GM19043 (cell line): ENCODE measurements at regions not wholly inside any gene's neighbourhood (a gene's known extent, or its start where the extent isn't known, plus 50 kb on each side); places are given as distances from the start of the nearest gene placed in this dataset.
A peak's percentile ranks its signal among the peaks of the same experiment; 100 is the strongest.
"Not testable (repeated sequence)": the region's sequence is repeated elsewhere in the genome, so short reads cannot be mapped to it uniquely, and the experiment has no call there.

Experiments
- ATAC-seq: cut with Tn5 transposase; IDR thresholded peaks from one replicate; pipeline ENCODE4 v1.9.1; 2021; ENCODE audit warnings: low read depth; ENCODE audit not compliant: unreplicated experiment

DNA sequence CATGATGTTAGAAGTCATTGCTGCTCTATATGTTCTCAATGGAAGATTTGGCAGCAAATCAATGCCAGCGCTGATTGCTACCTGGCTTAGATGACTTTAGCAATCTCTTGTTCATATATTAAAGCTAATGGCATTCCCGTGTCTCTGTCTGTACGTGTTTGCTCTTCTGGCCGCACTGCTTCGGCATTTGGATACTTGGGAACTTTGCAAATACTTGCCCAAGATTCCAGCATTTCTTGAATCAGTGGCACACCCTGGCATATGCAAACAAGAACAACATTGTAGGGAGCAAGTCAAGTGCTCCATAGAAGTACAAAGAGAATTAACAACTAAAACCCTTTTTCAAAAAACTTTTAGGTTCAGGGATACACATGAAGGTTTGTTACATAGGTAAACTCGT is 128.9 kb upstream of the TMEM164 start:
- no peak for ATAC-seq

GRCh38 chrX:109874548-109874947 is 128.4 kb upstream of the TMEM164 start:
- ATAC-seq: no peak

DNA sequence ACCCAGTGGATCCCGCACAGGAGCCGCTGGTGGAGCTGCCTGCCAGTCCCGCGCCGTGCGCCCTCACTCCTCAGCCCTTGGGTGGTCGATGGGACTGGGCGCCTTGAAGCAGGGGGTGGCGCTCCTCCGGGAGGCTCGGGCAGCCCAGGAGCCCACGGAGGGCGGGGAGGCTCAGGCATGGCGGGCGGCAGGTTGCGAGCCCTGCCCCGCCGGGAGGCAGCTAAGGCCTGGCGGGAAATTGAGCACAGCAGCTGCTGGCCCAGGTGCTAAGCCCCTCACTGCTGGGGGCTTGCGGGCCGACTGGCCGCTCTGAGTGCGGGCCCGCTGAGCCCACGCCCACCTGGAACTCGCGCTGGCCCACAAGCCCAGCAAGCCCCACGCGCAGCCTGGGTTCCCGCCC is 127.1 kb upstream of the TMEM164 start:
- ATAC-seq: no peak

- ATAC-seq: no peak
Observed at GRCh38 chrX:109878236-109878635, 124.7 kb upstream of the TMEM164 start.

- ATAC-seq: no peak
Observed at GRCh38 chrX:109879991-109880390, 122.9 kb upstream of the TMEM164 start.

- peak; percentile 93 for ATAC-seq
Observed at GRCh38 chrX:109880629-109881028, 122.3 kb upstream of the TMEM164 start.

- no peak for ATAC-seq
Observed at GRCh38 chrX:109886122-109886761, 116.7 kb upstream of the TMEM164 start.

GRCh38 chrX:109889289-109890006 is 113.5 kb upstream of the TMEM164 start:
- ATAC-seq: no peak

DNA sequence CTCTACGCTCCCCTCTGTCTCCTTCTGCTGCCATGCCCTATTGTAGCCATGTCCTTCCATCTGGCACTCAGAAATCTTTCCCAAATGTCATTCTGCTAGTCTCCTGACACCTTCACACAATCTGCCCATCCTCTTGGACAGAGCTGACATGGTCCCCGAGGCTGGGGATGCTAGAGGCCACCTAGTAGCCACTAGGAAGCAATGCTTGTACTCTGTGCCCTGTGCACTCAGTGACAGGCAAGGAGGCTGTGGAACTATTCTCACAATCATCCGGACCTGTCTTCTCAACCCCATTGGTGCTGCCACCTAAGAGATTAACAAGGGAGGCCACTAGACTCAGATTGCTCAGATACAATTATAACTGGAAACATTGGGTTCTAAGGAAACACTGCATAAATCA is 112.6 kb upstream of the TMEM164 start:
- ATAC-seq: no peak

DNA sequence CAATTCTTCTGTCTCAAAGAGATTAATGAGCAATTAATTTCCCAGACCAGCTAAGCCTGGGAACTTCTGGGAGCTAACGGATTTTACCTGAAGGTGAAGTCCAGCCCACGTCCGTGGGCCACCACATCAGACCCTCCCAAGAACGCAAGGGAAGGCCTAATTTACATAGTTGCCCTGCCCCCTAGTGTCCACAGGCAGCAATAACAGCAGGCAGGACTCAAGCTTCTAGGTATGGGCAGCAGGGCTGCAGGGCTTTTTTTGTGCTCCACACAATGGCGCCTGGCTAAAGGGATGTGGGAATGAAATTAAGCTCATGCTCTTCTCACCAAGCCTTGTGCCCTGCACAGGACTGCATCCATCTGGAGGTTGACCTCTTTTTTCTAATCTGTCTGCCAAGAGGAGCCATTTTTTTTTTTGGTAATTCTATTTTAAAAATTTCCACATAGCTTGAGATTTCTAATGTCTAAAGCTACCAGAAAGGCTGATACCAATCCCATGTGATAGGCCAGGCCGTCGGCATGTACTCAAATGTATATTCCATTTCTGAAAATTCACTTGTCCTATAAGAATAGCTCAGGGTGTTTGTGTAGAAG is 111.9 kb upstream of the TMEM164 start:
- peak; percentile 64 for ATAC-seq

GRCh38 chrX:109896024-109896423 is 106.9 kb upstream of the TMEM164 start:
- ATAC-seq: not testable (repeated sequence)

DNA sequence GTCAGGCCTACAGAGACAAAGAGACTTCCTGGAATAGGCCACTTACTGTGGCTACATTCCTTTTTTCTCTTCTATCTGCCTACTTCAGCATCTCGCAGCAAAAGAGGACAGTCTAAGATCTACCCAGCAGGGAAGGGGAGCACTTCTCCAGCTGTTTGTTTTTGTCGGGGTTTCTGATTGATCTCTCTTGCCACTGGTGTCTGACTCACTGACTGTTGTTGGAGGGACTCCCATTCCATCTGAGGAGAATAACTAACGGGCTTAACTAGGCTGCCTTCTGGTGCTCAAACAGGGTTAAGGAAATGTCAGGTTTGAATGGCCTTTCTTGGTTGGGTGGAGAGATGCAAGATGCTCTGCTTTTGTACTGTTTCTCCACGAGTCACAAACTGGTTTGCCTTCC is 100.2 kb upstream of the TMEM164 start:
- ATAC-seq: no peak

GRCh38 chrX:109911046-109911445 is 91.9 kb upstream of the TMEM164 start:
- no peak for ATAC-seq

DNA sequence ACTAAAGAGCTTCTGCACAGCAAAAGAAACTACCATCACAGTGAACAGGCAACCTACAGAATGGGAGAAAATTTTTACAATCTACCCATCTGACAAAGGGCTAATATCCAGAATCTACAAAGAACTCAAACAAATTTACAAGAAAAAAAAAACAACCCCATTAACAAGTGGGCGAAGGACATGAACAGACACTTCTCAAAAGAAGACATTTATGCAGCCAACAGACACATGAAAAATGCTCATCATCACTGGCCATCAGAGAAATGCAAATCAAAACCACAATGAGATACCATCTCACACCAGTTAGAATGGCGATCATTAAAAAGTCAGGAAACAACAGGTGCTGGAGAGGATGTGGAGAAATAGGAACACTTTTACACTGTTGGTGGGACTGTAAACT is 89.9 kb upstream of the TMEM164 start:
- not testable (repeated sequence) for ATAC-seq

- no peak for ATAC-seq
Observed at GRCh38 chrX:109914114-109914849, 88.6 kb upstream of the TMEM164 start.

- no peak for ATAC-seq
Observed at GRCh38 chrX:109918753-109919152, 84.2 kb upstream of the TMEM164 start.

DNA sequence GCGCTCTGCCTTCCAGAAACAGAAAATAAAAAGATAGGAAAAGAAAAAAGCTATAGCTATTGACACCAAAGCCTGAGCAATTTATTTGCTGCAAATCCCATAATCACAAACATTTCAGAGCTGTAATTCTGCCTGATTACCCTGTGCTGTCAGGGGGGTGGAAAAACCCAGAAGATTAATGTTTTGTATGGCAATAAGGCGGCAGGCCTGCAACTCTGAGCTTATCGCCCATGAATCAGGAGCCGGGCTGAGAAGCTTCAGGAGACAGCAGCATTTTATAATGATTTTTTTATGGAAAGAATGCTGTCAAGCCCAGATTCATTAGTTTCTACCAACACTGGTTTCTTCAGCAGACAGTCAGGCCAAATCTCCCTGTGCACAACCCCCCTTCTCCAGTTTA is 82.6 kb upstream of the TMEM164 start:
- ATAC-seq: no peak

DNA sequence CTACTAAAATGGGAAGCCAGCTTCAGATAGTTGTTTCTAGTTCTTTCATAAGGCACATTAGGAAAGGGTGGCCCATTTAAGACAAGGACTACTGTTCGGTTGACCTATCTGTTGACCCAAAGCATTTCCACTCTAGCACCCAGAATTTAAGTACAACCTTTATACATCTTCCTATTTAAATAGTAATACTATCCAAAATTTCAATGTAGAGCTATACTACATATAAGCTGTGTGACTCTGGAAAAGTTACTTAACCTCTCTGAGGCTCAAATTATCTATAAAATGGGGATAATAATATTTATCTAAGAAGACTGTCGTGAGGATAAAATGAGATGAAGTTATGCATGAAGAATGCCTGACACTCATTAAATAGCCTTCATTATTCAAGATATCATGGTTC is 82.0 kb upstream of the TMEM164 start:
- no peak for ATAC-seq

DNA sequence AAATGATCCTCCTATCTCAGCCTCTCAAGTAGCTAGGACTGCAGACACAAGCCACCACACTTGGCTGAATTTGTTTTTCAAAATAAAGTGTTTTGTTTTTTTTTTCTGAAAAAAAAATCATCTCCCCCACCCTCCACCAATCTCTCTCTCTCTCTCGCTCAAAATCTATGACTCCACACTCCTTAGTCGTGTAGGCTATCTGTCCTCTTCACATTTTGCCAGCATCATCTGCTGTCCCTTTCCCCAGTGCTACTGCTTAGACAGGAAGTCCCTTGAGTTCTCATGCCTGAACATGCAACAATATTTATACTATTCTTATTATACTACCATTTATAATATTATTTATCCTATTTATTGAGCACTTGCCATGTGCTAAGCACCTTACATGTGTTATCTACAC is 80.7 kb upstream of the TMEM164 start:
- ATAC-seq: no peak

DNA sequence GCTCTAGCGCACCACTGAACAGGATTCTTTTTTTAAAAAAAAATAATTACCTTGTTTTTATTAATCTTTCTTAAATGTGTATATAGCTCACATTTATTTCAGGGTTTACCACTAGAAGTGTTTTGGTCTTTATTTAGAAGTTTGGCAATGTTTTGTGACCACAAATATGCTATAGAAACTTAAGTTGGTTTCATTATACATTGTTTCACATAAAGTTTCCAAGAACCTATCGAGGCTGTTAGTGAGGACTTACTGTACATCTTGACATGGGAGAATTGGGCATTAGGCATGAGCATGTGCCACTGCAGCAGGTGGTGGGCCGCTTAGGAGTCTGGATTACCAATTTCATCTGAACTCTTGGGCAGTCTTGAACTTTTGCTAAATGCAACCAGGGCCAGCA is 77.9 kb upstream of the TMEM164 start:
- not testable (repeated sequence) for ATAC-seq

DNA sequence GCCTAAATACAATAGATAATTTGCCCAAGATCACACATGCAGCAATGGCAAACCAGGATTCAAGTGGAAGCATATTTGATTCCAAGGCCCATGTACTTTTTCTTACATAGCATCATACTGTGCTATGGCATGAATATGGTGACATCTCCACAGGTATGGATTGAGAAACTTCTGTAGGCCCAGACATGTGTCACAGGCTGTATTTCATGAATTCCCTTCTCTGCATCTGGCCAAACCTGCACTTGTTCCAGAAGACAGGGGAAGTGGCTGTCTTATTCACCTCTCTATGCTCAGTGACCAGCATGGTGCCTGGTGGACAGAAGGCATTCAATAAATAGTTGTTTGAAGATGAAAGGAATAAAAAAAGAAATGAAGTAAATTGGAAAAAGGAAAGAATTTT is 77.3 kb upstream of the TMEM164 start:
- ATAC-seq: no peak
